Nephron (organoid): ENCODE measurements at regions not wholly inside any gene's neighbourhood (a gene's known extent, or its start where the extent isn't known, plus 50 kb on each side); places are given as distances from the start of the nearest gene placed in this dataset.
A peak's percentile ranks its signal among the peaks of the same experiment; 100 is the strongest.

Experiments used
- H3K27ac Mint-ChIP-seq, 3 experiments: 2 replicates each; pipeline ENCODE4 v1.8.0; 2020; ENCODE audit warnings: mixed read lengths in 3 of 3, mild to moderate bottlenecking in 2 of 3, moderate library complexity in 1 of 3
- H3K27me3 Mint-ChIP-seq: 2 replicates; pipeline ENCODE4 v1.8.0; 2021; ENCODE audit warnings: low read depth, mild to moderate bottlenecking, moderate library complexity, mixed read lengths
- H3K36me3 Mint-ChIP-seq: 2 replicates; pipeline ENCODE4 v1.8.0; 2020; ENCODE audit warnings: low read depth, mixed read lengths
- H3K4me1 Mint-ChIP-seq: 2 replicates; pipeline ENCODE4 v1.8.0; 2020; ENCODE audit warnings: mixed read lengths
- H3K4me3 Mint-ChIP-seq, 3 experiments: 2 replicates each; pipeline ENCODE4 v1.8.0; 2020; ENCODE audit warnings: mild to moderate bottlenecking in 3 of 3, mixed read lengths in 3 of 3, moderate library complexity in 2 of 3
- H3K9me3 Mint-ChIP-seq: 2 replicates; pipeline ENCODE4 v1.8.0; 2020; ENCODE audit warnings: mixed read lengths
- CTCF ChIP-seq, 3 experiments: fragments of 200-600 bp; sonication (generic); IDR thresholded peaks; one replicate each; pipeline ENCODE4 v1.5.0; 2021; ENCODE audit warnings: antibody characterized with exemption in 3 of 3; ENCODE audit not compliant: unreplicated experiment in 3 of 3

GRCh38 chr7:21159506-21159905 lies 268.4 kb upstream of the SP4 start:
- H3K27ac Mint-ChIP-seq, result no peak overlapping the region
- H3K36me3 Mint-ChIP-seq, result no peaks in the 10 kb centered on the region
- no peaks in the 10 kb centered on the region for H3K4me1 Mint-ChIP-seq

GRCh38 chr7:21160401-21160800 lies 267.5 kb upstream of the SP4 start:
- no peaks in the 10 kb centered on the region for H3K36me3 Mint-ChIP-seq
- no peak for TF ChIP-seq CTCF (IDR thresholded peaks at IDR 0.05; ENCODE audit: unreplicated experiment in 3 of 3)
- peaks cover 6% of the 10 kb centered on the region for H3K9me3 Mint-ChIP-seq
- H3K27me3 Mint-ChIP-seq, result no peaks in the 10 kb centered on the region
- no peak overlapping the region for H3K4me3 Mint-ChIP-seq
- no peak overlapping the region for H3K27ac Mint-ChIP-seq
- no peaks in the 10 kb centered on the region for H3K4me1 Mint-ChIP-seq

More at GRCh38 chr7:21159506-21159905, 268.4 kb upstream of the SP4 start:
- Mint-ChIP-seq H3K27me3 (no peaks in the 10 kb centered on the region), H3K9me3 (peaks cover under 1% of the 10 kb centered on the region), H3K4me3 (no peak overlapping the region)
- no peak for TF ChIP-seq CTCF (IDR thresholded peaks at IDR 0.05; ENCODE audit: unreplicated experiment in 3 of 3)

- H3K4me3 Mint-ChIP-seq, result no peak overlapping the region
- H3K4me1 Mint-ChIP-seq, result peaks cover 14% of the 10 kb centered on the region
- TF ChIP-seq CTCF (IDR thresholded peaks at IDR 0.05; ENCODE audit: unreplicated experiment in 3 of 3), result no peak
- peaks cover 8% of the 10 kb centered on the region for H3K9me3 Mint-ChIP-seq
- H3K27me3 Mint-ChIP-seq, result peaks cover 68% of the 10 kb centered on the region
- no peaks in the 10 kb centered on the region for H3K36me3 Mint-ChIP-seq
- H3K27ac Mint-ChIP-seq, result no peak overlapping the region
Measured at GRCh38 chr7:21167942-21168341, 259.9 kb upstream of the SP4 start.

- Mint-ChIP-seq H3K27ac (no peak overlapping the region), H3K36me3 (no peaks in the 10 kb centered on the region), H3K4me1 (peaks cover 14% of the 10 kb centered on the region), H3K4me3 (peak overlapping the region; percentile 21 to 57 (median 48)), H3K9me3 (peaks cover 4% of the 10 kb centered on the region), H3K27me3 (peaks cover 83% of the 10 kb centered on the region)
- no peak for TF ChIP-seq CTCF (IDR thresholded peaks at IDR 0.05; ENCODE audit: unreplicated experiment in 3 of 3)
Measured at GRCh38 chr7:21169667-21170580, 258.0 kb upstream of the SP4 start.

GRCh38 chr7:21172800-21173199 lies 255.1 kb upstream of the SP4 start:
- Mint-ChIP-seq H3K4me1 (peaks cover 14% of the 10 kb centered on the region), H3K36me3 (no peaks in the 10 kb centered on the region), H3K27me3 (peaks cover 76% of the 10 kb centered on the region), H3K4me3 (no peak overlapping the region), H3K27ac (no peak overlapping the region), H3K9me3 (peaks cover 4% of the 10 kb centered on the region)
- TF ChIP-seq CTCF (IDR thresholded peaks at IDR 0.05; ENCODE audit: unreplicated experiment in 3 of 3), result no peak

GRCh38 chr7:21173436-21173835 lies 254.4 kb upstream of the SP4 start:
- Mint-ChIP-seq H3K36me3 (no peaks in the 10 kb centered on the region), H3K4me3 (no peak overlapping the region), H3K27me3 (peaks cover 70% of the 10 kb centered on the region), H3K27ac (no peak overlapping the region), H3K9me3 (peaks cover 7% of the 10 kb centered on the region), H3K4me1 (peaks cover 14% of the 10 kb centered on the region)
- TF ChIP-seq CTCF (IDR thresholded peaks at IDR 0.05; ENCODE audit: unreplicated experiment in 3 of 3), result no peak
